Embryonic facial prominence (tissue), 1 donor: ENCODE measurements at regions not wholly inside any gene's neighbourhood (a gene's known extent, or its start where the extent isn't known, plus 50 kb on each side); places are given as distances from the start of the nearest gene placed in this dataset.

Experiments
- DNase-seq: peaks from one replicate; pipeline ENCODE4 v3.0.0-alpha.2; 2016; ENCODE audit errors: extremely low spot score

GRCh38 chr4:56208103-56208502, 179.2 kb downstream of the AASDH start:
- DNase-seq, result no peak

GRCh38 chr4:56206258-56206657, 181.0 kb downstream of the AASDH start:
- DNase-seq, result no peak

GRCh38 chr4:56200275-56200674, 187.0 kb downstream of the AASDH start:
- DNase-seq, result no peak

- DNase-seq, result no peak
Measured at GRCh38 chr4:56198265-56198664, 189.0 kb downstream of the AASDH start.

GRCh38 chr4:56197387-56197786, 189.9 kb downstream of the AASDH start:
- DNase-seq, result no peak

GRCh38 chr4:56195025-56195424, 192.3 kb downstream of the AASDH start:
- no peak for DNase-seq

GRCh38 chr4:56191534-56191933, 195.8 kb downstream of the AASDH start:
- no peak for DNase-seq

- no peak for DNase-seq
Measured at GRCh38 chr4:56187688-56188087, 199.6 kb downstream of the AASDH start.

- DNase-seq, result no peak
Measured at GRCh38 chr4:56186808-56187523, 200.3 kb downstream of the AASDH start.

GRCh38 chr4:56185901-56186300, 201.4 kb downstream of the AASDH start:
- no peak for DNase-seq

GRCh38 chr4:56184214-56184613, 203.1 kb downstream of the AASDH start:
- DNase-seq, result no peak

GRCh38 chr4:56183344-56183959, 203.8 kb downstream of the AASDH start:
- no peak for DNase-seq

- DNase-seq, result no peak
Measured at GRCh38 chr4:56182356-56182755, 204.9 kb downstream of the AASDH start.

GRCh38 chr4:56181140-56181953, 205.9 kb downstream of the AASDH start:
- DNase-seq, result no peak

GRCh38 chr4:56169061-56169460, 218.2 kb downstream of the AASDH start:
- DNase-seq, result no peak

GRCh38 chr4:56164907-56165306, 216.2 kb downstream of the CEP135 start:
- DNase-seq, result no peak

- DNase-seq, result no peak
Measured at GRCh38 chr4:56160636-56161035, 211.9 kb downstream of the CEP135 start.

GRCh38 chr4:56158483-56158882, 209.7 kb downstream of the CEP135 start:
- no peak for DNase-seq

GRCh38 chr4:56156141-56156540, 207.4 kb downstream of the CEP135 start:
- DNase-seq, result no peak

- no peak for DNase-seq
Measured at GRCh38 chr4:56155432-56155831, 206.7 kb downstream of the CEP135 start.

- DNase-seq, result no peak
Measured at GRCh38 chr4:56149591-56149990, 200.8 kb downstream of the CEP135 start.

- no peak for DNase-seq
Measured at GRCh38 chr4:56148428-56148827, 199.7 kb downstream of the CEP135 start.

- no peak for DNase-seq
Measured at GRCh38 chr4:56147371-56147770, 198.6 kb downstream of the CEP135 start.
